Panc1 (cell line): ENCODE measurements at regions not wholly inside any gene's neighbourhood (a gene's known extent, or its start where the extent isn't known, plus 50 kb on each side); places are given as distances from the start of the nearest gene placed in this dataset.

Experiments
- CTCF ChIP-seq: fragments of 450-650 bp; IDR thresholded peaks from 2 replicates; pipeline ENCODE4 v1.5.1; 2017; ENCODE audit warnings: mild to moderate bottlenecking
- POLR2AphosphoS5 ChIP-seq: IDR thresholded peaks from 2 replicates; pipeline ENCODE4 v1.6.1; 2012; ENCODE audit warnings: mild to moderate bottlenecking, low read depth, low read length, moderate library complexity

DNA sequence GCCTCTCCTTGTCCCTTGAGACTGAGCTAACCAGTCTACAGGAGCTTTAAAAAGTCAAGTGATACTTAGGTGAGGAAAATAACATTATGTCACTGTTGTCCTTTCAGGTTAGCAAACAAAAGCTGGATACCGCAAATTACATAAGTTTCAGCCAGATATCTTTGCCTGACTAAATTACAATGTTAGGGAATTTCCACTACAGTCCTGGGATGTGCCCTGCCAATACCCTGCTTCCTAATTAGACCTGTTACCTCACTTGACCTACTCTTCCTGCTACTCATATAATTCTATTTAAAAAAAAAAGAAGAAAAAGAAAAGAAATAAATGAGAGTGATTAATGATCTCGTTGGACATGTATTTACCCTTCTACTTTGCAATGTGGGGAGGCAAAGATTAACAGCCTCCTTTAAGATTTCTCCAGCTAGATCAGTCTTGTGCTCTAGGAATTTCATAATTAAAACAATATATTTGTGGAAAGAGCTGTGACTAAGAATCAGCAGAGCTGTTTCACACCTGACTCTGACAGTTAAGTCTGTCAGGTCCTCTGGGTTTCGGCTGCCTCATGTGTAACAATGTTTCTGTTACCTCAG is 318.9 kb downstream of the HDGFL1 start:
- TF ChIP-seq CTCF (no peak), POLR2AphosphoS5 (no peak)
